SK-N-SH (cell line): ENCODE measurements at regions not wholly inside any gene's neighbourhood (a gene's known extent, or its start where the extent isn't known, plus 50 kb on each side); places are given as distances from the start of the nearest gene placed in this dataset.

ENCODE experiments used
- CTCF ChIA-PET: fragments of 300-600, 350-600 bp; formaldehyde crosslinking; extraction: SDS; loops from one replicate; lab custom pipeline; 2021; lab: Yijun Ruan, JAX
- POLR2A ChIA-PET: fragments of 350-600 bp; sonication (Branson Sonifier 250); formaldehyde crosslinking; extraction: SDS; loops from one replicate; lab custom pipeline; 2020; ENCODE audit warnings: antibody characterized with exemption, inconsistent platforms; lab: Yijun Ruan, JAX
- DNase-seq: peaks from one replicate; pipeline ENCODE4 v3.0.0; 2012
- H2AFZ ChIP-seq: fragments of 200-600 bp; sonication (generic); 2 replicates; pipeline ENCODE4 v1.8.1; 2016; ENCODE audit warnings: antibody characterized with exemption, mild to moderate bottlenecking, low read depth
- H3F3A ChIP-seq: fragments of 200-600 bp; sonication (generic); replicated peaks from 2 replicates; pipeline ENCODE3; 2016; ENCODE audit warnings: antibody characterized with exemption, mild to moderate bottlenecking; ENCODE audit not compliant: insufficient read depth
- H3K27ac ChIP-seq, 2 experiments: fragments of 200-500 bp in 1 of 2; fragments of 200-600 bp in 1 of 2; sonication (Bioruptor generic) in 1 of 2; sonication (generic), shearing (Covaris generic) in 1 of 2; 2 replicates each; pipeline versions ENCODE4 v1.5.1 to v1.6.1; 2014 to 2016; ENCODE audit warnings: low read depth in 2 of 2, inconsistent platforms in 1 of 2, low read length in 1 of 2, mild to moderate bottlenecking in 1 of 2, mixed read lengths in 1 of 2
- H3K27me3 ChIP-seq: fragments of 200-600 bp; sonication (generic), shearing (Covaris generic); 2 replicates; pipeline ENCODE4 v1.6.1; 2016; ENCODE audit warnings: mixed run types; ENCODE audit not compliant: insufficient read depth
- H3K36me3 ChIP-seq, 2 experiments: fragments of 200-500 bp in 1 of 2; fragments of 200-600 bp in 1 of 2; sonication (Bioruptor generic) in 1 of 2; sonication (generic) in 1 of 2; replicated peaks in 1 of 2; 2 replicates each; pipeline versions ENCODE3 to v1.5.1; 2014 to 2016; ENCODE audit warnings: low read length in 1 of 2, mild to moderate bottlenecking in 1 of 2; ENCODE audit not compliant: insufficient read depth in 2 of 2, control insufficient read depth in 1 of 2
- H3K4me1 ChIP-seq, 2 experiments: fragments of 200-500 bp in 1 of 2; fragments of 200-600 bp in 1 of 2; sonication (Bioruptor generic) in 1 of 2; sonication (generic), shearing (Covaris generic) in 1 of 2; 2 replicates each; pipeline versions ENCODE4 v1.5.1 to v1.6.1; 2014 to 2016; ENCODE audit warnings: low read depth in 1 of 2, low read length in 1 of 2, mixed run types in 1 of 2; ENCODE audit not compliant: insufficient read depth in 2 of 2, control insufficient read depth in 1 of 2
- H3K4me2 ChIP-seq: fragments of 200-600 bp; sonication (generic), shearing (Covaris generic); 2 replicates; pipeline ENCODE4 v1.6.1; 2017; ENCODE audit warnings: mixed run types
- H3K4me3 ChIP-seq, 2 experiments: fragments of 200-500 bp in 1 of 2; fragments of 200-600 bp in 1 of 2; sonication (Bioruptor generic) in 1 of 2; sonication (generic), shearing (Covaris generic) in 1 of 2; 2 replicates each; pipeline versions ENCODE4 v1.5.1 to v1.8.1; 2014 to 2016; ENCODE audit warnings: low read depth in 2 of 2, inconsistent platforms in 1 of 2, low read length in 1 of 2, mild to moderate bottlenecking in 1 of 2, mixed read lengths in 1 of 2, moderate library complexity in 1 of 2
- H3K79me2 ChIP-seq: fragments of 200-600 bp; sonication (generic); 2 replicates; pipeline ENCODE4 v1.8.1; 2017; ENCODE audit warnings: mild to moderate bottlenecking; ENCODE audit not compliant: insufficient read depth
- H3K9ac ChIP-seq: fragments of 200-600 bp; sonication (generic); 2 replicates; pipeline ENCODE4 v1.6.1; 2017; ENCODE audit warnings: mixed run types
- H3K9me2 ChIP-seq: fragments of 200-600 bp; sonication (generic); 2 replicates; pipeline ENCODE4 v1.6.1; 2017; ENCODE audit warnings: mixed run types
- H3K9me3 ChIP-seq: fragments of 200-600 bp; sonication (generic); 2 replicates; pipeline ENCODE4 v1.6.1; 2017; ENCODE audit warnings: mixed run types, mild to moderate bottlenecking, moderate library complexity
- H4K20me1 ChIP-seq: fragments of 200-600 bp; sonication (generic); 2 replicates; pipeline ENCODE4 v1.6.1; 2017; ENCODE audit warnings: mild to moderate bottlenecking, mixed run types; ENCODE audit not compliant: insufficient read depth
- FOSL2 ChIP-seq: IDR thresholded peaks from 2 replicates; pipeline ENCODE4 v1.4.0; 2012; ENCODE audit warnings: low read depth, mild to moderate bottlenecking, moderate library complexity, borderline replicate concordance
- FOXM1 ChIP-seq: IDR thresholded peaks from 2 replicates; pipeline ENCODE4 v1.4.0; 2012; ENCODE audit warnings: low read depth, mild to moderate bottlenecking
- JUND ChIP-seq: IDR thresholded peaks from 2 replicates; pipeline ENCODE4 v1.4.0; 2012
- RAD21 ChIP-seq: IDR thresholded peaks from 2 replicates; pipeline ENCODE4 v1.6.1; 2012; ENCODE audit warnings: mild to moderate bottlenecking, low read length
- SIN3A ChIP-seq: IDR thresholded peaks from 2 replicates; pipeline ENCODE4 v1.6.1; 2012; ENCODE audit warnings: low read depth, mild to moderate bottlenecking, low read length, moderate library complexity, borderline replicate concordance
- SMC3 ChIP-seq: IDR thresholded peaks from 2 replicates; pipeline ENCODE4 v1.6.1; 2012; ENCODE audit warnings: low read depth, low read length, improper control_type of control experiment
- WGBS: methylation state at CpG from one replicate; pipeline ENCODE4 v1.1.6; 2017; ENCODE audit warnings: low lambda C conversion rate; 5-methylcytosine and 5-hydroxymethylcytosine counted together
- TF ChIP-seq, protein P1 (sequence below): IDR thresholded peaks from 2 replicates; pipeline ENCODE4 v1.4.0; 2012; ENCODE audit warnings: low read depth, borderline replicate concordance
- TF ChIP-seq, protein P2 (sequence below): fragments of 200-600 bp; sonication (generic); IDR thresholded peaks from 2 replicates; pipeline ENCODE4 v1.6.1; 2017; ENCODE audit warnings: antibody characterized with exemption, mild to moderate bottlenecking, moderate library complexity

DNA sequence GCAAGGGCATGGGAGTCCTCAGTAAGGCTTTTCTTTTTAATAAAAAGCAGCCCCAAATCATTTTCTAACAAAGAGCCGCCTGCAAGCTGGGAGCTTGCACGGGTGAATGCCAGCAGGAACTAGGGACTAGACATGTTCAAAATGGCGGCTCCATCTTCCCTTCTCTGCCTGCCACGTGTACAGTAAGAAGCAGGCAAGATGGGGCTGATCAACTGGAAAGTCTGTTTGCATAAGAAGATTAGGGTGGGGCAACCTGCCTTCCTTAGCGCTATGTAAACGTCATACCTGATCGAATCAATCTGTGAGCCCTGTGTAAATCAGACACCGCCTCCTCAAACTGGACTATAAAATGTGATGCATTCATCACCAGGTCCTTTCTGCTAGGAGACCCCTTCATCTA lies 299.4 kb upstream of the SOX4 start:
- no peaks in the 10 kb centered on the region for H3F3A ChIP-seq
- H4K20me1 ChIP-seq, result no peaks in the 10 kb centered on the region
- POLR2A ChIA-PET, result no interaction called here
- no peaks in the 10 kb centered on the region for H3K36me3 ChIP-seq
- no peak overlapping the region for H3K4me3 ChIP-seq
- CTCF ChIA-PET, result no interaction called here
- H3K4me2 ChIP-seq, result no peak overlapping the region
- H3K27me3 ChIP-seq, result no peaks in the 10 kb centered on the region
- no peaks in the 10 kb centered on the region for H3K9me3 ChIP-seq
- TF ChIP-seq FOSL2 (no peak), SIN3A (no peak), RAD21 (no peak)
- H3K9ac ChIP-seq, result no peak overlapping the region
- no peak for DNase-seq
- H3K27ac ChIP-seq, result no peak overlapping the region
- no peaks in the 10 kb centered on the region for H3K4me1 ChIP-seq
- H3K79me2 ChIP-seq, result no peaks in the 10 kb centered on the region
- 0 out of 2 replicates have a peak overlapping the region, but pooled peaks have one; percentile 22 for H2AFZ ChIP-seq
- WGBS, result 80% methylated on average over 8 of the region's 8 CpGs
- H3K9me2 ChIP-seq, result no peaks in the 10 kb centered on the region

DNA sequence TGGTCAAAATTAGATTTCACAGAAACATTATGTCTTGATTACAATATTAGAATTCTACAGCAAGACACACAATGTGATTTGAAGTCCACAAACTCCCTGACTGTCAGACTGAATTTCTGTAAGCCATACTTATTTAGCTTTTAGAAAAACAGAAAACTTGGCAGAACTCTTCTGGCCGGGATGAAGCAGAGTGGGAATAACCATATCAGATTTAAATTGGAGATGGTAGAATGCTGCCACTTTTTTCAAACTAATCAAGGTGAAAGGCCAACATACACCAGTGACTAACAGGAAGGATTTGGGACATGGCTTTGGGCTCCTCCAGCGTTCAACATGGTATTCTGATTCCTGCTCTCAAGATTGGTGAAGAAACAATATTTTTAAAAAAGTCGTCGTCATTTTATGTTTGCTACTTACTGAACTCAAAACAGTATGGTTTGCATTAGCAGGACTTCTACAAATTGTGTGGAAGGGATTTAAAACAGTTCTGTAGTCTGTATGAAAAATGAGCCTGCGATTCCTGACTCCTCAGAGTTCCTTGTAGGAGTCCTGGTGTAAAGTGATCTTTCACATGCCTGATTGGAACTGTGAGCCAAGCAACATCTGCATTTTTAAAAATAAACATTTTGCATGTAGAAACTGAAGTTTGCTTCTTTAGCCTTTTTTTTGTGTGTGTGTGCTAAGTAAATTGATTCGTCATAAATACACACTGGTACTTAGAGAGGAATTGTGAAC lies 297.9 kb upstream of the SOX4 start:
- Histone ChIP-seq H3K9me2 (no peaks in the 10 kb centered on the region), H3K4me3 (no peak overlapping the region), H3K9me3 (no peaks in the 10 kb centered on the region), H3F3A (no peaks in the 10 kb centered on the region), H2AFZ (no peak overlapping the region; the same call in 1 of the 2 replicates), H3K4me2 (no peak overlapping the region), H4K20me1 (no peaks in the 10 kb centered on the region), H3K27me3 (no peaks in the 10 kb centered on the region), H3K36me3 (no peaks in the 10 kb centered on the region), H3K79me2 (no peaks in the 10 kb centered on the region)
- 76% methylated on average over 6 of the region's 6 CpGs for WGBS
- ChIA-PET POLR2A (no interaction called here), CTCF (no interaction called here)
- no peak for DNase-seq
- TF ChIP-seq FOXM1, result no peak
- TF ChIP-seq, all 33 proteins: peak for 0
- Histone ChIP-seq H3K4me1 (no peaks in the 10 kb centered on the region), H3K27ac (no peak overlapping the region), H3K9ac (no peak overlapping the region)

DNA sequence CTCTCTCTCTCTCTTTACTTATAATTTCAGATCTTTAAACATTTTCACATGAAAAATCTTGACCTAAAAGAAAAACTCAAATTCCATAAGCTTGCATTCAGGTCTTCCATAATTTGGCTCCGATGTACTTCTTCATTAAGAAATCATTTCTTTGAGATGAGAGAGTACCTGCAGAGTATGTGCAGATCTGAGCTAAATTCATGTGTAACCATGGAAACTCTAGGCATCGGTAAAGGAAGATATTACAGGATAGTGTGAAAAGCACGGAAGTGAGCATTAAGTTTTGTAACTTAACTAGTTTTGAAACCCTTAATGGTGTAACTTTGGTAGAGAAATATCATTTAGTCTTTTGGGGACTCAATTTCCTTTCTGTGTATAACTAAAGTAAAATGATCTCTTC lies 295.9 kb upstream of the SOX4 start:
- Histone ChIP-seq H3K9me2 (no peaks in the 10 kb centered on the region), H3K4me2 (no peak overlapping the region), H2AFZ (no peak overlapping the region), H3K36me3 (no peaks in the 10 kb centered on the region), H3K4me1 (no peaks in the 10 kb centered on the region), H3K4me3 (no peak overlapping the region), H4K20me1 (no peaks in the 10 kb centered on the region), H3F3A (no peaks in the 10 kb centered on the region), H3K9ac (no peak overlapping the region), H3K9me3 (0 out of 2 replicates have a peak, but pooled peaks cover 4% of the 10 kb centered on the region), H3K27me3 (no peaks in the 10 kb centered on the region), H3K79me2 (no peaks in the 10 kb centered on the region), H3K27ac (no peak overlapping the region)
- 82% methylated on average over 3 of the region's 3 CpGs for WGBS
- ChIA-PET CTCF (no interaction called here), POLR2A (no interaction called here)
- DNase-seq, result no peak
- TF ChIP-seq JUND (no peak), SMC3 (no peak)

DNA sequence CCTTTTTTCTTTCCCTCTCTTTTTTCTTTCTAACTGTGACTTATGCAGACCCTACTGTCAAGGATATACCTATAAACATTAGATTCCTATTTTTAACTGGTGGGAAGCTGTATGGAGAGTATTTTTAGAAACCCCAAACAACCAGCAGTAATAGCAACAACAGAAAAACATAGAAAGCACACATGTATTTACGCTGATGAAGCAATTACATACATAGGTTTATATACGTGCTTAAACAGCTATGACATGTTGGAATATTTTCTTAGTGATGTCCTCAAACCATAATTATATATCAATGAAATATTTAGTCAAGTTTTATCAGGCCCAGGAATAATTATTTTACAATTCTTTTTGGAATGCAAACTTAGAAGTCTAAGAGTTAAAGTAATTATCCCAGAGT lies 294.3 kb upstream of the SOX4 start:
- H3F3A ChIP-seq, result no peaks in the 10 kb centered on the region
- no peak overlapping the region for H3K9ac ChIP-seq
- no peaks in the 10 kb centered on the region for H4K20me1 ChIP-seq
- H3K36me3 ChIP-seq, result no peaks in the 10 kb centered on the region
- no peaks in the 10 kb centered on the region for H3K4me1 ChIP-seq
- TF ChIP-seq, protein P1, sequence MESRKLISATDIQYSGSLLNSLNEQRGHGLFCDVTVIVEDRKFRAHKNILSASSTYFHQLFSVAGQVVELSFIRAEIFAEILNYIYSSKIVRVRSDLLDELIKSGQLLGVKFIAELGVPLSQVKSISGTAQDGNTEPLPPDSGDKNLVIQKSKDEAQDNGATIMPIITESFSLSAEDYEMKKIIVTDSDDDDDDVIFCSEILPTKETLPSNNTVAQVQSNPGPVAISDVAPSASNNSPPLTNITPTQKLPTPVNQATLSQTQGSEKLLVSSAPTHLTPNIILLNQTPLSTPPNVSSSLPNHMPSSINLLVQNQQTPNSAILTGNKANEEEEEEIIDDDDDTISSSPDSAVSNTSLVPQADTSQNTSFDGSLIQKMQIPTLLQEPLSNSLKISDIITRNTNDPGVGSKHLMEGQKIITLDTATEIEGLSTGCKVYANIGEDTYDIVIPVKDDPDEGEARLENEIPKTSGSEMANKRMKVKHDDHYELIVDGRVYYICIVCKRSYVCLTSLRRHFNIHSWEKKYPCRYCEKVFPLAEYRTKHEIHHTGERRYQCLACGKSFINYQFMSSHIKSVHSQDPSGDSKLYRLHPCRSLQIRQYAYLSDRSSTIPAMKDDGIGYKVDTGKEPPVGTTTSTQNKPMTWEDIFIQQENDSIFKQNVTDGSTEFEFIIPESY, result no peak
- TF ChIP-seq, protein P2, sequence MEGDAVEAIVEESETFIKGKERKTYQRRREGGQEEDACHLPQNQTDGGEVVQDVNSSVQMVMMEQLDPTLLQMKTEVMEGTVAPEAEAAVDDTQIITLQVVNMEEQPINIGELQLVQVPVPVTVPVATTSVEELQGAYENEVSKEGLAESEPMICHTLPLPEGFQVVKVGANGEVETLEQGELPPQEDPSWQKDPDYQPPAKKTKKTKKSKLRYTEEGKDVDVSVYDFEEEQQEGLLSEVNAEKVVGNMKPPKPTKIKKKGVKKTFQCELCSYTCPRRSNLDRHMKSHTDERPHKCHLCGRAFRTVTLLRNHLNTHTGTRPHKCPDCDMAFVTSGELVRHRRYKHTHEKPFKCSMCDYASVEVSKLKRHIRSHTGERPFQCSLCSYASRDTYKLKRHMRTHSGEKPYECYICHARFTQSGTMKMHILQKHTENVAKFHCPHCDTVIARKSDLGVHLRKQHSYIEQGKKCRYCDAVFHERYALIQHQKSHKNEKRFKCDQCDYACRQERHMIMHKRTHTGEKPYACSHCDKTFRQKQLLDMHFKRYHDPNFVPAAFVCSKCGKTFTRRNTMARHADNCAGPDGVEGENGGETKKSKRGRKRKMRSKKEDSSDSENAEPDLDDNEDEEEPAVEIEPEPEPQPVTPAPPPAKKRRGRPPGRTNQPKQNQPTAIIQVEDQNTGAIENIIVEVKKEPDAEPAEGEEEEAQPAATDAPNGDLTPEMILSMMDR, result no peak
- no peak for TF ChIP-seq SMC3
- no peak for TF ChIP-seq FOSL2
- ChIA-PET POLR2A (no interaction called here), CTCF (no interaction called here)
- H3K27me3 ChIP-seq, result no peaks in the 10 kb centered on the region
- H3K79me2 ChIP-seq, result no peaks in the 10 kb centered on the region
- DNase-seq, result no peak
- WGBS, result 62% methylated on average over 2 of the region's 2 CpGs
- no peak overlapping the region for H3K4me2 ChIP-seq
- no peaks in the 10 kb centered on the region for H3K9me2 ChIP-seq
- no peak overlapping the region for H3K4me3 ChIP-seq
- no peak overlapping the region for H2AFZ ChIP-seq
- H3K9me3 ChIP-seq, result peaks cover 4% of the 10 kb centered on the region; the same call in 1 of the 2 replicates
- no peak overlapping the region for H3K27ac ChIP-seq
